NCI-H82 (cell line): ENCODE measurements at regions not wholly inside any gene's neighbourhood (a gene's known extent, or its start where the extent isn't known, plus 50 kb on each side); places are given as distances from the start of the nearest gene placed in this dataset.
A peak's percentile ranks its signal among the peaks of the same experiment; 100 is the strongest.

Experiments used
- DNase-seq: peaks from one replicate; lab custom pipeline; 2025; lab: John Stamatoyannopoulos, UW

GRCh38 chr18:41753826-41754225 lies 201.2 kb upstream of the PIK3C3 start:
- DNase-seq, result no peak

- DNase-seq, result no peak
Observed at GRCh38 chr18:41752826-41753225, 202.2 kb upstream of the PIK3C3 start.

- no peak for DNase-seq
Observed at GRCh38 chr18:41751652-41752051, 203.4 kb upstream of the PIK3C3 start.

GRCh38 chr18:41751161-41751560 lies 203.9 kb upstream of the PIK3C3 start:
- DNase-seq, result no peak

GRCh38 chr18:41747723-41748242 lies 207.3 kb upstream of the PIK3C3 start:
- DNase-seq, result no peak

- peak; percentile 67 for DNase-seq
Observed at GRCh38 chr18:41745166-41746049, 209.6 kb upstream of the PIK3C3 start.

GRCh38 chr18:41744421-41745030 lies 210.5 kb upstream of the PIK3C3 start:
- no peak for DNase-seq

- DNase-seq, result no peak
Observed at GRCh38 chr18:41737218-41737617, 217.8 kb upstream of the PIK3C3 start.

GRCh38 chr18:41734917-41735316 lies 220.1 kb upstream of the PIK3C3 start:
- no peak for DNase-seq

- DNase-seq, result no peak
Observed at GRCh38 chr18:41732356-41732755, 222.7 kb upstream of the PIK3C3 start.

- no peak for DNase-seq
Observed at GRCh38 chr18:41731884-41732283, 223.2 kb upstream of the PIK3C3 start.

- no peak for DNase-seq
Observed at GRCh38 chr18:41724195-41724594, 230.8 kb upstream of the PIK3C3 start.

- no peak for DNase-seq
Observed at GRCh38 chr18:41721103-41721790, 233.8 kb upstream of the PIK3C3 start.

GRCh38 chr18:41720226-41720625 lies 234.8 kb upstream of the PIK3C3 start:
- no peak for DNase-seq

GRCh38 chr18:41719808-41720207 lies 235.2 kb upstream of the PIK3C3 start:
- no peak for DNase-seq

- peak; percentile 2 for DNase-seq
Observed at GRCh38 chr18:41714872-41715271, 240.2 kb upstream of the PIK3C3 start.

GRCh38 chr18:41713969-41714825 lies 240.8 kb upstream of the PIK3C3 start:
- no peak for DNase-seq

GRCh38 chr18:41706301-41706700 lies 248.7 kb upstream of the PIK3C3 start:
- DNase-seq, result no peak

GRCh38 chr18:41703744-41704530 lies 251.1 kb upstream of the PIK3C3 start:
- no peak for DNase-seq

- no peak for DNase-seq
Observed at GRCh38 chr18:41700416-41700815, 254.6 kb upstream of the PIK3C3 start.

GRCh38 chr18:41695441-41695840 lies 259.6 kb upstream of the PIK3C3 start:
- DNase-seq, result no peak
